ENCODE measurements at regions not wholly inside any gene's neighbourhood (a gene's known extent, or its start where the extent isn't known, plus 50 kb on each side); places are given as distances from the start of the nearest gene placed in this dataset.

- Histone ChIP-seq H3K4me3 (ENCODE audit: low read length, poor library complexity, severe bottlenecking) (no peak overlapping the region), H3K36me3 (ENCODE audit: insufficient read depth, low read length) (no peaks in the 10 kb centered on the region), H3K9me3 (ENCODE audit: insufficient read depth, low read depth, low read length) (no peaks in the 10 kb centered on the region), H3K9me2 (replicated peaks; ENCODE audit: low read depth, low read length) (no peaks in the 10 kb centered on the region), H3K4me1 (ENCODE audit: insufficient read depth, low read length, poor library complexity, severe bottlenecking) (no peaks in the 10 kb centered on the region), H2AFZ (ENCODE audit: low read length) (no peak overlapping the region), H3F3A (ENCODE audit: low read depth) (no peaks in the 10 kb centered on the region), H3K9ac (ENCODE audit: low read depth, low read length, poor library complexity, severe bottlenecking) (no peak overlapping the region), H4K20me1 (ENCODE audit: insufficient read depth, low read length, poor library complexity, severe bottlenecking) (no peaks in the 10 kb centered on the region), H3K27me3 (ENCODE audit: insufficient read depth, low read length, poor library complexity, severe bottlenecking) (no peaks in the 10 kb centered on the region), H3K79me2 (ENCODE audit: insufficient read depth, low read length) (no peaks in the 10 kb centered on the region), H3K4me2 (ENCODE audit: low read depth, low read length, poor library complexity, severe bottlenecking) (no peak overlapping the region)
- TF ChIP-seq CTCF (conservative IDR thresholded peaks at IDR 0.05; ENCODE audit: low read length) (no peak), EZH2phosphoT487 (IDR thresholded peaks at IDR 0.05; ENCODE audit: borderline replicate concordance) (no peak)
Measured at GRCh38 chr9:95608341-95608740, 91.6 kb upstream of the PTCH1 start.

GRCh38 chr9:95607507-95607906 is 90.7 kb upstream of the PTCH1 start:
- no peak for TF ChIP-seq CTCF (conservative IDR thresholded peaks at IDR 0.05; ENCODE audit: low read length)
- no peak for TF ChIP-seq EZH2phosphoT487 (IDR thresholded peaks at IDR 0.05; ENCODE audit: borderline replicate concordance)
- Histone ChIP-seq H3F3A (ENCODE audit: low read depth) (no peaks in the 10 kb centered on the region), H3K9ac (ENCODE audit: low read depth, low read length, poor library complexity, severe bottlenecking) (no peak overlapping the region), H3K36me3 (ENCODE audit: insufficient read depth, low read length) (no peaks in the 10 kb centered on the region), H2AFZ (ENCODE audit: low read length) (no peak overlapping the region), H3K9me3 (ENCODE audit: insufficient read depth, low read depth, low read length) (no peaks in the 10 kb centered on the region), H3K4me2 (ENCODE audit: low read depth, low read length, poor library complexity, severe bottlenecking) (no peak overlapping the region), H3K4me1 (ENCODE audit: insufficient read depth, low read length, poor library complexity, severe bottlenecking) (no peaks in the 10 kb centered on the region), H3K27me3 (ENCODE audit: insufficient read depth, low read length, poor library complexity, severe bottlenecking) (no peaks in the 10 kb centered on the region), H3K9me2 (replicated peaks; ENCODE audit: low read depth, low read length) (no peaks in the 10 kb centered on the region), H3K4me3 (ENCODE audit: low read length, poor library complexity, severe bottlenecking) (no peak overlapping the region), H3K79me2 (ENCODE audit: insufficient read depth, low read length) (no peaks in the 10 kb centered on the region), H4K20me1 (ENCODE audit: insufficient read depth, low read length, poor library complexity, severe bottlenecking) (no peaks in the 10 kb centered on the region)

GRCh38 chr9:95606489-95607350 is 89.9 kb upstream of the PTCH1 start:
- H3F3A ChIP-seq (ENCODE audit: low read depth), result no peaks in the 10 kb centered on the region
- no peak overlapping the region for H3K4me2 ChIP-seq (ENCODE audit: low read depth, low read length, poor library complexity, severe bottlenecking)
- H3K4me1 ChIP-seq (ENCODE audit: insufficient read depth, low read length, poor library complexity, severe bottlenecking), result no peaks in the 10 kb centered on the region
- H2AFZ ChIP-seq (ENCODE audit: low read length), result no peak overlapping the region
- no peaks in the 10 kb centered on the region for H4K20me1 ChIP-seq (ENCODE audit: insufficient read depth, low read length, poor library complexity, severe bottlenecking)
- no peaks in the 10 kb centered on the region for H3K27me3 ChIP-seq (ENCODE audit: insufficient read depth, low read length, poor library complexity, severe bottlenecking)
- H3K9me2 ChIP-seq (replicated peaks; ENCODE audit: low read depth, low read length), result no peaks in the 10 kb centered on the region
- H3K36me3 ChIP-seq (ENCODE audit: insufficient read depth, low read length), result no peaks in the 10 kb centered on the region
- H3K9ac ChIP-seq (ENCODE audit: low read depth, low read length, poor library complexity, severe bottlenecking), result no peak overlapping the region
- H3K9me3 ChIP-seq (ENCODE audit: insufficient read depth, low read depth, low read length), result no peaks in the 10 kb centered on the region
- H3K4me3 ChIP-seq (ENCODE audit: low read length, poor library complexity, severe bottlenecking), result no peak overlapping the region
- no peaks in the 10 kb centered on the region for H3K79me2 ChIP-seq (ENCODE audit: insufficient read depth, low read length)
- TF ChIP-seq CTCF (conservative IDR thresholded peaks at IDR 0.05; ENCODE audit: low read length) (no peak), EZH2phosphoT487 (IDR thresholded peaks at IDR 0.05; ENCODE audit: borderline replicate concordance) (no peak)
